Retinal pigment epithelial cell (primary cell): ENCODE measurements at regions not wholly inside any gene's neighbourhood (a gene's known extent, or its start where the extent isn't known, plus 50 kb on each side); places are given as distances from the start of the nearest gene placed in this dataset.

Experiments
- DNase-seq: peaks from one replicate; pipeline ENCODE4 v3.0.0-alpha.2; 2010; ENCODE audit warnings: low read depth
- H3K4me3 ChIP-seq: 2 replicates; pipeline ENCODE4 v1.5.1; 2011; ENCODE audit warnings: mild to moderate bottlenecking, low read length, control low read depth, moderate library complexity
- CTCF ChIP-seq: conservative IDR thresholded peaks from 2 replicates; pipeline ENCODE4 v1.5.1; 2011; ENCODE audit warnings: low read depth, low read length, control low read depth, inconsistent platforms

GRCh38 chr10:109450702-109451101 lies 472.6 kb downstream of the XPNPEP1 start:
- no peak for TF ChIP-seq CTCF
- DNase-seq = no peak
- H3K4me3 ChIP-seq = no peak overlapping the region

GRCh38 chr10:109433434-109433833 lies 489.9 kb downstream of the XPNPEP1 start:
- H3K4me3 ChIP-seq = no peak overlapping the region
- no peak for TF ChIP-seq CTCF
- no peak for DNase-seq

DNA sequence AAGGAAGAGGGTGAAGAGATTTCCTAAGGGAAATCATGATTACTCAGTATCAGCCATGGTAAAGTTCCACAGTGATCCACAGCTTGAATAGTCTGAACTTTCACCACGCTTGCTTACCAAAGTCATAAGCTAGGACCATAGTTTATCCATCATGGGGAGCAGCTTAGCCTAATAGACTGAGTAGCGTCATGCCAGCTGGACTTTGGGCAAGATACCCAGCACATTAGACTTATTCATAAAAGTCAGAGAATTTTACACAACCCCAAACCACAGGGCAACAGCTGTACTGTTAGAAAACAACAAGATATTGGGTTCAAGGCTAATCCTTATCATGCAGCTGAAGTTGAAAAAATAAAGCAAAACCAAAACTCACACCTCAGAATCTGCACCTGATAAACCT lies 491.0 kb downstream of the XPNPEP1 start:
- DNase-seq = no peak
- no peak for TF ChIP-seq CTCF
- H3K4me3 ChIP-seq = no peak overlapping the region

GRCh38 chr10:109430799-109431198 lies 492.5 kb downstream of the XPNPEP1 start:
- DNase-seq = no peak
- TF ChIP-seq CTCF = no peak
- no peak overlapping the region for H3K4me3 ChIP-seq

DNA sequence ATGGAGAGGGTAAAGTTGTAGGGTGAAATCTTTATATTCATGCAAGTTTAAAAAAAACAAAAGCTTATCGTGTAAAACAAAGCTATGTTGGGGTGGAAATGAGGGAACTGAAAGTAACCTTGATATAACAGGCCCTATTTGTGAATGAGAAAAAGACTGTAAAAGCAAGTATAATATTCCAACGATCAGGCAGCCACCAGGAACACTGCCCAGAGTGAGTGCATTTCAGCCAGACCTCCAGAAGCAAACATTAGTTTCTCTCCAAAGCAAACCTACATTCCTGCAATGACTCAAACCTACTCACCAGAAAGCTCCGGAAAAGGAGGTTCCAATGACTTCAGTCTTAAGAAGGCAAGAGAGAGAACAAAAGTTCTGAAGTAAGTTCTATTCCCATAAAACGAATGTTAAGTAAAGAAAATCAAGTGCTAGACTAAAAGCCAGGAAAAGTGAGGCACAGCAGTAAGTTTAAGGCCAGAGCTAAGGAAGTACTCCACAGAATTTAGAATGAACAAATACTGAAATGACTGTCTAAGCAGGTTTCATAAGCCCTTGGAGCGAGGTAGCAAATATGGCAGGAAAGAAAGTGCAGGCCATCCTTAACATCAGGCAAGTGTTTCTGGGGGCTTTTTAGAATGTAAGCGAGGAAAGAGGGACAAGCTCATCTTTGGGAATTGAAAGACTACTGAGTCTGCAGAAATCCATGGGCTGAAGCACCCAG lies 493.1 kb downstream of the XPNPEP1 start:
- H3K4me3 ChIP-seq = no peak overlapping the region
- TF ChIP-seq CTCF = no peak
- no peak for DNase-seq

DNA sequence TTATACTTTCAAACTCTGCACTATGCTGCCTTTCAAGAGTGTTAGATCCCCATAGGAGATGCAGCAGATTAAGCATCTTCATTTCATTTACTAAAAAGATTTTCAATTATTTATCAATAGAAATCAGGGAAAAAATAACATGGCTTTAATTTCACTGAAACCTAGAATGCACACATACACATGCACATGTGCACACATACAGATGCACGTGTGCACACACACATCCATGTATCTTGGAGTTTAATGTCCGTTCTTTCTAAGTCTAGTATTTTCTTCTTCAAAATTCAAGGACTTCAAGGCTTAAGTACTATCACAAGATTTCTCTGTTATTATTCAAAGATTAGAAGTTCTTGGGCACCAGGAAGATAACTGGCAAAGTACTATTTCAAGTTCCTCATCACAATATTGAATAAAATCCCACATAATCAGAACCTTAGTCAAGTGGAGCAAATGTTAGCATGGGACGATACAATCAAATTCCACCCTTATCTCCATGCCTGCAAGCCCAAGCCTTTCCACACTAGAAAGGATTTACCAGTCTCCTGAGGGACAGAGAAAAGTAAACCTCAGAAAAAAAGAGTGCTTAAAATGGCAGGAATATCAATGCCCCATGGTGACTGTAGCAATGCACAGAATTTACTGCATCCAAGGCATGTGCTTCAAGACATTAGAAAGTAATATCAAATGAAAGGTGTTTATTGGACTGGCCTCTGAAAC lies 494.4 kb downstream of the XPNPEP1 start:
- H3K4me3 ChIP-seq = no peak overlapping the region
- no peak for DNase-seq
- no peak for TF ChIP-seq CTCF

- H3K4me3 ChIP-seq = no peak overlapping the region
- peak; percentile 32 for TF ChIP-seq CTCF
- no peak for DNase-seq
These were observed 495.9 kb downstream of the XPNPEP1 start for GRCh38 chr10:109427411-109427810.
